ENCODE measurements at regions not wholly inside any gene's neighbourhood (a gene's known extent, or its start where the extent isn't known, plus 50 kb on each side); places are given as distances from the start of the nearest gene placed in this dataset.

DNA sequence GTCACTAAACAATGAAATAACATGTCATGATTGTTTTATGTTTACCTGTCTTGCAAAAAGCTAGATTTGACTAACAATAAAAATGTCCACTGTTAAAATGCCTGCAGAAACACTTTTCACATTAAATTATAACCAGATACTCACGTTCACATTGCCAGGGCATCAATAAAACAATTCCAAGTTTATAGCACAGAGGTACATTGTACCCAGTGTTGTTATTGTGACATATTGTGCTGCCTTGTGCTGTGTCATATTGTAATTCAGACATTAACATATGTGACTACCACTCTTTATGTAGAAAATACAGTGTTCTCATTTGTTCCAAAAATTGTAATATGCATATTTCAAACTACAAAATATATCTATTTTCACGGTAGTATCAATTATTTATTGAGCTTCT, 766.1 kb downstream of the NCAM2 start:
- Mint-ChIP-seq H3K27ac (no peak overlapping the region), H3K4me1 (no peaks in the 10 kb centered on the region), H3K9me3 (peaks cover 20% of the 10 kb centered on the region), H3K36me3 (no peaks in the 10 kb centered on the region), H3K4me3 (no peak overlapping the region)
- DNase-seq (ENCODE audit: low spot score in 2 of 2) = no peak
- no peak for ATAC-seq

DNA sequence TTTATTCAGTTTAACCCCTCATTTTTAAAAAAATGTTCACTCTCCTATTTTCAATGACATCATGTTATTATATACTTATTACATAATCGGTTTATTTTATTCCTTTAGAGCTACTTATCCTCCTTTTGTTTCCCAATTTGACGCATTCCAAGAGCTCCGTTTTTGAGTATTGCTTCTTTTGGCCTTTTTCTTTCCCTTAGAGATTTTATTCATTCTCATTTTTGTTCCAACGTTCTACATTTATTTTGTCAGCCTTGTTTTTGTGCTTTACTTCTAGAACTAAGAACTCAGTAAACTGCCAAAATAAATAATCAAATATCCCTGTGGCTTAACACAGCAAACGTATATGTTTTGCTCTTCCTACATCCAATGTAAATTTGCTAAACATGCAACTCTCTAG, 769.1 kb downstream of the NCAM2 start:
- no peak overlapping the region for H3K27ac Mint-ChIP-seq
- H3K9me3 Mint-ChIP-seq = peaks cover 18% of the 10 kb centered on the region
- ATAC-seq (no peak), DNase-seq (ENCODE audit: low spot score in 2 of 2) (no peak)
- no peaks in the 10 kb centered on the region for H3K4me1 Mint-ChIP-seq
- no peak overlapping the region for H3K4me3 Mint-ChIP-seq
- H3K36me3 Mint-ChIP-seq = no peaks in the 10 kb centered on the region

DNA sequence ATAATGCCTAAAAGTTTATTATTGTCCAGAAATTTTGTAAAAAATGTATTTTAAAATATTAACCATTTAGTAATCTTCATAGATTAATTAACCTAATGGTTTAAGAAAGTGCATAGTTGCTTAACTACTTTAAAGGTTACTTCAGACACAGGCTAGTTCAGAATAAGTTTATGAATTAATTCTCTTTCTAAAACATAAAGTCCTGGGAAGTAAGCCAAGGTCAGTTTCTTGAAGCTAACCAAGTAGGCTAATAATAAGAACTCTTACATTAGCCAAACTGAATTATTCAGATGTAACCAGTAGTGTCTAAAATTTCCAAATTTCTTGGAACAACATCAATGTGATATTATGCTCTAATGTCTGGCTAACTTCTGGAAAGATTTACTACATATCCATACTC, 790.4 kb downstream of the NCAM2 start:
- Mint-ChIP-seq H3K4me1 (no peaks in the 10 kb centered on the region), H3K4me3 (no peak overlapping the region), H3K36me3 (no peaks in the 10 kb centered on the region), H3K9me3 (peaks cover 25% of the 10 kb centered on the region), H3K27ac (no peak overlapping the region)
- no peak for DNase-seq (ENCODE audit: low spot score in 2 of 2)
- no peak for ATAC-seq

DNA sequence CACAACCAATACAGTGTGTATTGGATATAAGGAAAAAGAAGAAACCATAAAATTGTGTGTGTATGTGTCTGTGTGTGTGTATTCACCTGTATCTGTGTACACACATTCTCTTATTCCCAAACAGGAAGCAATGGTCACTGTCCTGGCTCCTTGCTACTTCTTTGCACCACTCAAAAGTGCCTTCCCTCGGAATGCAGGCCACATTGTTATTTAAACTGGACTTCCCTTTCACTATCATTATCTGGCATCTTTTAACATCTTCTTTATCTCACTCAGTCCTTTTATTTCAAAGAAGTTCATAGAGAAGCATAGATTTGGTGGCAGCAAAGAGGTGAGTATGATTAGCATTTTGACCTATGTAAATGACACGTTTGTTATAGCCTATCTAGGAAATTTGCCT, 803.7 kb downstream of the NCAM2 start:
- no peaks in the 10 kb centered on the region for H3K36me3 Mint-ChIP-seq
- no peak overlapping the region for H3K4me3 Mint-ChIP-seq
- H3K9me3 Mint-ChIP-seq = peaks cover 32% of the 10 kb centered on the region
- H3K4me1 Mint-ChIP-seq = no peaks in the 10 kb centered on the region
- ATAC-seq (no peak), DNase-seq (ENCODE audit: low spot score in 2 of 2) (no peak)
- H3K27ac Mint-ChIP-seq = no peak overlapping the region

DNA sequence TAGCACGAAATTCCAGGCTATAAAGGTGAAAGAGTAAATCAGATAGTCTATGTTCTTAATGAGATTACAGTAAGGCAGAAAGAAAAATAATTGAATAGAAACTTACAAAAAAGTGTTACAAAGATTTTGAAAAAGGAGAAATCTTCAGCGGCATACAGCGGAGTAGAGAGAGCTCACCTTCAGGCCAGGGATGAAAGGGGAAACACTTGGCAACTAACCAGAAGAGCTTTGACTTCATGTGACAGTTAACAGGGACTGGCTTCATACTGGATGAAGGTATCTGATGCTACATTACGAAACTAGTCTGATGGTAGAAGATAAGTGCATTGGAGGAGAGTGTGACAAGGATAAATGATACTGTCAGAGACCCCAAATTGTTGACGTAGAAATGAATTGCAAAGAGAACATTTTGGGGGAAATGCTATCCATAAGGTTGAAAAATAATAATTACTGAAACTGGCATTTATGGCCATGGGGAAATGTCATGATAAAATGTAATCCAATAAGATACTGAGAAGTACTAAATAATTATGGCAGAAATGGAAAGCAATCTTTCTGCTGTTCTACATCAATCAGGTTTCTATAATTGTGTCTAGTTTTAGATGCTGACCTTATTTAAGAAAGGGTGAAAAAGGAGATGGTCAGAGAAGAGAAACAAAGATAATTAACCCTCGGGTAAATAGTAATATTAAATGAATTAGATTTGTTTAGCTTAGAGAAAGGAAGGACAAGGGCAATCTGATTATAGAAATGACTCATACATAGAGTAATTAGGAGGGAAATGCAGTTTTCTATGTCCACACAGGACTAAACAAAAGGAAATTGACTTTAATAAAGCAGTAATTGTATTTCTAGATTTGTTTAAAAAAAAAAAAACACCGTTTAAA, 808.7 kb downstream of the NCAM2 start:
- Mint-ChIP-seq H3K27ac (no peak overlapping the region), H3K9me3 (peaks cover 35% of the 10 kb centered on the region), H3K36me3 (no peaks in the 10 kb centered on the region), H3K4me1 (no peaks in the 10 kb centered on the region), H3K4me3 (no peak overlapping the region)
- DNase-seq (ENCODE audit: low spot score in 2 of 2) (no peak), ATAC-seq (no peak)

DNA sequence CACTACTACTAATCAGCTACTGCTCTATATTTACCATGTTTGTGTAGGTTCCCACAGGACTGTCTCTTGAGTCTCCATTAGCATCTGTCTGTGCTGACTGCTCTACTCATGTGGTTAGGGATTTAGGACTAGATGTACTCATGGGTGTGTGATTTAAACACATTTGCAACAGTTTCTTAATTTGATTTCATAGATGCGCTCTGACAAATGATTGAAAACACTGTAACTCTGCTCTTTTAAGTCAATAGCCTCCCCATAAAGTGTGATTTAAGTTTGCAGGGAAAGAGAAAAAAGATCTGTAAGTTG, 809.3 kb downstream of the NCAM2 start:
- H3K9me3 Mint-ChIP-seq = peaks cover 39% of the 10 kb centered on the region
- ATAC-seq = no peak
- no peaks in the 10 kb centered on the region for H3K36me3 Mint-ChIP-seq
- H3K4me3 Mint-ChIP-seq = no peak overlapping the region
- H3K27ac Mint-ChIP-seq = no peak overlapping the region
- H3K4me1 Mint-ChIP-seq = no peaks in the 10 kb centered on the region
- DNase-seq (ENCODE audit: low spot score in 2 of 2) = no peak

DNA sequence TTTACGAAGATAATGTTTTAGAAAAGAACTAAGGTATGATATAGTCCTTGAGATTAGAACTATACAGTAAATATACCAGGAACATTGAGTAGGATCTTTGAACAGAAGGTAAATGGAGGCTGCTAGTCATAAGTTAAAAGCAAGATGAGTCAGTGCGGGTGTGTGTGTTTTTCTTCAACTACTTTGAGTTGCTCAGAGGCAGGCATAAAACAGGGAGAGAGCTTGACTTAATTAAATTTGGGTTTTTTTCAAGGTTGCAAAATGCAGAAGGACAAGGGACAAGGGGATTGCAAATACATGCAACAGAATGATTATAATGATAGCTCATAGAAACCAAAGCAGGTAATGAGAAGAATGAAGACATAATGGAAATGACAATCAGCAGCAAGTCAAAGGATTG, 815.1 kb downstream of the NCAM2 start:
- H3K4me3 Mint-ChIP-seq = no peak overlapping the region
- no peaks in the 10 kb centered on the region for H3K36me3 Mint-ChIP-seq
- no peaks in the 10 kb centered on the region for H3K4me1 Mint-ChIP-seq
- peaks cover 21% of the 10 kb centered on the region for H3K9me3 Mint-ChIP-seq
- ATAC-seq (no peak), DNase-seq (ENCODE audit: low spot score in 2 of 2) (no peak)
- no peak overlapping the region for H3K27ac Mint-ChIP-seq

DNA sequence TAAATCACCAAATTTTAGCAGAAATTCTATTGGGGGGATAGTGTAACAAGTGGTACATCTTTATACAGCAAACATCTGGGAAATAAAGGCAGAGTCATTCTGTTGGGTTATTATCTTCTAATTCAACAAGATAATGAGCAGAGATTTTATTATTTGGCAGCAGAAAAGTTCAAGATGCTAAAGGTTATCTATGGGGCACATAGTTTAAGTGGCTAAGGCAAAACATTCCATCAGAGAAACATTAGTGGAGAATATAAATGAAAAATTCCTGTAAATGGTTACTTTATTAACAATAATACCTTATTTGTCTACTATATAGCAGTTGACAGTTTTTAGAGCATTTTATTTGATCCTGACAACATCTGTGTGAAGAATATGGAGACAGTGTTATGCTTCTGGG, 815.7 kb downstream of the NCAM2 start:
- DNase-seq (ENCODE audit: low spot score in 2 of 2) (no peak), ATAC-seq (no peak)
- Mint-ChIP-seq H3K4me3 (no peak overlapping the region), H3K4me1 (no peaks in the 10 kb centered on the region), H3K27ac (no peak overlapping the region), H3K36me3 (no peaks in the 10 kb centered on the region), H3K9me3 (peaks cover 19% of the 10 kb centered on the region)

DNA sequence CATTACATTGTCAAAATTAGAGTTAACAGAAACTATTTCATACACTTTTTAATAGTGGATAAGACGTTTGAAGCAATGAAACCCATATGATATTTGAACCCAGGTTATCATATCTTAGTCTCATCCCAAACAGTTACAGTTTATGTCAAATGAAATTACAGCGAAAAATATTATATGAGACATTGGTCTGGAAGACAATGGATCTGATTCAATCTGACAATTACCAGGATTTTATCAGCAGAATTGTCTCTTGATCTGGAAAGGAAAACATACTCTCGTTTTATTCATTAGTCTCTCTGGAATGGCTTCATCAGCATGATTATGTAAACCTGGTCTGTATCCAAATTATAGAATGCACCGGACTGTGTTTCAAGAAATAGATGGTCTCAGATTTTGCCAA, 818.6 kb downstream of the NCAM2 start:
- Mint-ChIP-seq H3K36me3 (no peaks in the 10 kb centered on the region), H3K27ac (no peak overlapping the region)
- no peak for ATAC-seq

DNA sequence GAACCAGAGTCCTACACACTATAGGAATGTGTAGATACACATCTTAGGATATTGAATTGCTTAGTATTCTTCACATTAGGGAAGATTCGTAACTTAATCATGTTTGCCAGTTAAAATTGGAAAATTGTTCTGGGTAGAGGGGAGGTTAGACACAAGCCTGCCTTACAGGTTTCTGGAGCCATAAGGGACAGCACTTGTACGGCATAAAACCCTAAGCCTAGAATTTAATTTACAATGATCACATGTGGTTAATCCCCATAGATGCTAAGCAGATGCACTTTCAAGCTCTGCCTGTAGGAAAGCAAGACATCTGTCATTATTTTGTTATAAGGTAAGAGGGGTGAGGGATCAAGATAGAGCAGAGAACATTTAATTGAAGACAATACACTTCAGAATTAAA, 820.7 kb downstream of the NCAM2 start:
- Mint-ChIP-seq H3K36me3 (no peaks in the 10 kb centered on the region), H3K4me3 (no peak overlapping the region), H3K9me3 (peaks cover 18% of the 10 kb centered on the region), H3K27ac (no peak overlapping the region), H3K4me1 (no peaks in the 10 kb centered on the region)
- ATAC-seq (no peak), DNase-seq (ENCODE audit: low spot score in 2 of 2) (no peak)

More for the DNA sequence above, 818.6 kb downstream of the NCAM2 start:
- Mint-ChIP-seq H3K4me1 (no peaks in the 10 kb centered on the region), H3K4me3 (no peak overlapping the region), H3K9me3 (peaks cover 25% of the 10 kb centered on the region)
- DNase-seq (ENCODE audit: low spot score in 2 of 2) = no peak

DNA sequence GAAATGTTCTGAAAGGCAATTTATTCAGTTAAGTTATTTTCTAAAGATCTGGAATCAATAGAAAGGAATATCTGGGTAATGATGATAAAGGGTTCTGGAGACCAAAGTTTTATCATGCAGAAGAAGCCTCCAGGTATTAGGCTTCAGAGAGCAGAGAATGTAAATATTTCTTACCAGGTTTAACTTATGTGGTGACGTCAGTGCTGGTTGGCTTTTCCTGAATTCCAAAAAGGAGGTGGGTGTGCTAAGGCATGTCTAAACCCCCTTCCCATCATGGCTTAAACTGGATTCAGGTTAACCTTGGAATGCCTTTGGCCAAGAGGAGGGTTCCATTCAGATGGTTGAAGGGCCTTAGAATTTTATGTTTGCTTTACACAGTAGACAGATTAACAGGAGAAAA, 829.9 kb downstream of the NCAM2 start:
- H3K9me3 Mint-ChIP-seq = peaks cover 22% of the 10 kb centered on the region
- no peak overlapping the region for H3K4me3 Mint-ChIP-seq
- no peak overlapping the region for H3K27ac Mint-ChIP-seq
- no peaks in the 10 kb centered on the region for H3K4me1 Mint-ChIP-seq
- DNase-seq (ENCODE audit: low spot score in 2 of 2) = no peak
- H3K36me3 Mint-ChIP-seq = no peaks in the 10 kb centered on the region
- no peak for ATAC-seq

DNA sequence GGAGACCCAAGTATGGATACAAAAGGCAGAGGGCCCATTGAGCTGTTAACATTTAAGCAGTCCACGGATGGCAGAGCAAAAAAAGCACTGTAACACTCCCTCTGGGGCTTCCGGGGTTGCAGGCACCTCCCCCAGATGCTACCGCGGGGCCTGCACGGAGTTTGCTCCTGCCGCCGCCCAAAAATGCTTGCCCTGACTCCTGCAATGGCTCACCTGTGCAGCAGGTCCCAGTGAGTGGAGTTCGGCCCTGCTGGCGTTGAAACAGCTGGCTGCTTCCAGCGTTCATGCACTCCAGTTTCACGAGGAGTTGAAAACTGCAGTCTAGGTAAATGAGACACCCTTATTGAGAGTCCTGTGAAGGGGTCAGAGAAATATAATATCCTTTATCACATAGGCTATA, 832.8 kb downstream of the NCAM2 start:
- Mint-ChIP-seq H3K4me1 (no peaks in the 10 kb centered on the region), H3K27ac (no peak overlapping the region), H3K4me3 (no peak overlapping the region), H3K36me3 (no peaks in the 10 kb centered on the region), H3K9me3 (peaks cover 17% of the 10 kb centered on the region)
- no peak for ATAC-seq
- DNase-seq (ENCODE audit: low spot score in 2 of 2) = no peak

DNA sequence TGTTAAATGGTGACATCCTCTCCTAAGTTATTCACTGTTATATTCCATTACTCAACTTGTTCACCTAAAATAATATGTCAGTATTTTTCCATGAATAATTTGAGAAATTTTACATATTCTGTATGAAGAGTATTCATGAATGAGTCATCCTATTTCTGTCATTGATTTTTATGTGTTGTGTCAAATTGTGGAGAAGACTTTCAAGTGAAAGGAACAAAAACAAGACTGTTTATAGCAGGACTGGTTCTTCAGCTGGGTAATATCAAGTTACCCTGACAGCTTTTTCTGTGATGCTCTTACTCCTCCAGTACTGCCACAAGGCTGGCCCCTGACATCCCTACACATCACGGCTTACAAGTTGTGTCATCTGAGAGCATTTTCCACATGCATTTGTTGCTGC, 847.7 kb downstream of the NCAM2 start:
- no peaks in the 10 kb centered on the region for H3K4me1 Mint-ChIP-seq
- H3K27ac Mint-ChIP-seq = no peak overlapping the region
- H3K4me3 Mint-ChIP-seq = no peak overlapping the region
- ATAC-seq (no peak), DNase-seq (ENCODE audit: low spot score in 2 of 2) (no peak)
- no peaks in the 10 kb centered on the region for H3K36me3 Mint-ChIP-seq
- peaks cover 15% of the 10 kb centered on the region for H3K9me3 Mint-ChIP-seq

DNA sequence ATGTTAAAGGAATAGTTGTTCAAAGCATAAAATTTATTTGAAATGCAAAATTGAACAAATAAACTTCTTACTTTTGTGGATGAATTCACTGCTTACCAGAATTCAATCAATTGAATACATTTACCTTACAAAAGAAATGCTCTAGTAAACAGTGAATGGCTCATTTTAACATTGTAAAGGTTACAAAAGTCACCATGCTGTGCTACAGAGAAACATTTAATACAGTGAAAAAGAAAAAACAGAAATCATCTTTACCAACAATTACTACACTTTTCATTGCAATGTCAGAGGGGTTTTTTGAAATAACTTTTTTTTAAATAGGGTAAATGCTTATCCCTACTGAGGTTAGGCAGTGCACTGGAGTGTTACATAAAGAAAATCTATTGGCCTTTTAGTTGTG, 853.0 kb downstream of the NCAM2 start:
- Mint-ChIP-seq H3K9me3 (peaks cover 14% of the 10 kb centered on the region), H3K4me3 (no peak overlapping the region), H3K4me1 (no peaks in the 10 kb centered on the region), H3K27ac (no peak overlapping the region), H3K36me3 (no peaks in the 10 kb centered on the region)
- ATAC-seq = no peak
- DNase-seq (ENCODE audit: low spot score in 2 of 2) = no peak

DNA sequence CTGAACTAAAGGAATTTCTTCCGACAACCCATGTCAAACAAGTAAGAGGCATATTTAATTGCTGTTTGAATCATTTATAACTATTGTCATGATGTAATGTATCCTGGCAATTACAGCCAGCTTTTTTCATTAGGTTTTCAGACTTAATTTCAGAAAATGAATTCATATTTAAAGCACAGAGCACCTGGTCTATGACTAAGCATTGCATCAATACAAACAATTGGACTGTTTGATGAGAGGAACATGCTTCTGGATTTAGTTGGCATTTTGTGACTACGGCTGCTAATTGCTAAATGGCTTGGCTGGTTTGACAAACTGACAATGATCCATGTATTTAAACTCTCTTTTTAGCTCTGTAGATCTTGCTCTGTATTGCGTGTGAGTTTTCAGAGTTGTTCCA, 853.4 kb downstream of the NCAM2 start:
- ATAC-seq (no peak), DNase-seq (ENCODE audit: low spot score in 2 of 2) (no peak)
- Mint-ChIP-seq H3K4me3 (no peak overlapping the region), H3K4me1 (no peaks in the 10 kb centered on the region), H3K36me3 (no peaks in the 10 kb centered on the region), H3K9me3 (peaks cover 17% of the 10 kb centered on the region), H3K27ac (no peak overlapping the region)

DNA sequence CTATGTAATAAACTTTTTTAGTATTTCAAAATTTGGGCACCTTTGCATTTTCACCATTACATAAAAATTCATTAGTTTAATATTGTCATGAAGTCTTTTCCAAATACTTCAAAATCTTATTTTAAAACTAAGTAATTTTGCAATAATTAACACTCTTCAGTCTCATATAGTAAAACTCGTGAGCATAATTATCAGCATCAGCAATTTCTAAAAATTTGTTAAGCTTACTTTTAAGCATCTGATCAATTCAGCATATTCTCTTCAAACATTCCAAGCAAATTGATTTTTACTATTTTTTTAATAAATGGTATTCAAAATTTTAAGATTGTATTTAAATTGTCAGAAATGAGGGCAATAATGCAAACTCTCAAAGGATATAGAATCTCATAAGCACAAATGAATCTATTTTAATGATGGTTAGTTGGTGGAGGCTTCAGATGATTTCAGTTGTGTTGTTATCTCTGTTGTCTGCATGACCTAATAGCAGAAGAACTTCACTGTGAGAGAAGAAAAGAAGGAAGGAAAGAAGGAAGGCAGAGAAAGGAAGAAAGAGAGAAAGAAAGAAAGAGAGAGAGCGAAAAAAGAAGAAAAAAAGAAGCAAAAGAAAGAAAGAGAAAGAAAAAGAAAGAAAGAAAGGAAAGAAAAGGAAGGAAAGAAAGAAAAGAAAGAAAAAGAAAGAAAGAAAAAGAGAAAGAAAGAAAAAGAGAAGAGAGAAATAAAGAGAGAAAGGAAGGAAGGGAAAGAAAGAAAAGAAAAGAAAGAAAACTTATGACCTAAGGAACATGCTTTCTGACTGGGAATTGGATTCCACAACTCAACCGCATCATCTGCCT, 860.5 kb downstream of the NCAM2 start:
- no peak for DNase-seq (ENCODE audit: low spot score in 2 of 2)
- Mint-ChIP-seq H3K36me3 (no peaks in the 10 kb centered on the region), H3K27ac (no peak overlapping the region), H3K4me1 (no peaks in the 10 kb centered on the region), H3K4me3 (no peak overlapping the region), H3K9me3 (peaks cover 14% of the 10 kb centered on the region)
- no peak for ATAC-seq

Data from stimulated activated effector memory CD8-positive, alpha-beta T cell treated with anti-CD3 and anti-CD28 coated beads, Interleukin-12 subunit alpha, Interleukin-12 subunit beta, amount 100 ng/mL, for 72 hours (primary cell).